Kidney (tissue), 13 donors: ENCODE measurements at regions not wholly inside any gene's neighbourhood (a gene's known extent, or its start where the extent isn't known, plus 50 kb on each side); places are given as distances from the start of the nearest gene placed in this dataset.

ENCODE experiments used
- DNase-seq, 5 donors: peaks; one replicate each; pipeline ENCODE4 v3.0.0-alpha.2; 2013 to 2020
- FAIRE-seq: peaks from 2 replicates; lab custom pipeline; 2012; peaks lifted over from hg19 to GRCh38; lab: Jason Lieb, UNC
- H3K27ac ChIP-seq, 2 donors: one replicate each; pipeline ENCODE4 v1.7.0; 2013; ENCODE audit warnings: low read depth in 2 of 2, low read length in 2 of 2, inconsistent platforms in 1 of 2
- H3K27me3 ChIP-seq: one replicate; pipeline ENCODE4 v1.7.1; 2013; ENCODE audit warnings: low read length, inconsistent platforms; ENCODE audit not compliant: control insufficient read depth, insufficient read depth
- H3K36me3 ChIP-seq, 3 donors: one replicate each; pipeline versions ENCODE4 v1.7.0 to v1.7.1; 2013; ENCODE audit warnings: low read length in 3 of 3, control low read depth in 1 of 3, inconsistent platforms in 1 of 3; ENCODE audit not compliant: insufficient read depth in 3 of 3, control insufficient read depth in 2 of 3
- H3K4me1 ChIP-seq, 3 donors: one replicate each; pipeline versions ENCODE4 v1.7.0 to v1.7.1; 2013; ENCODE audit warnings: low read length in 3 of 3, inconsistent platforms in 1 of 3, low read depth in 1 of 3; ENCODE audit not compliant: control insufficient read depth in 2 of 3, insufficient read depth in 2 of 3
- H3K4me3 ChIP-seq, 3 donors: one replicate each; pipeline versions ENCODE4 v1.7.0 to v1.8.1; 2013; ENCODE audit warnings: low read length in 3 of 3, control low read depth in 1 of 3, inconsistent platforms in 1 of 3
- H3K9ac ChIP-seq, 3 donors: one replicate each; pipeline versions ENCODE4 v1.7.0 to v1.7.1; 2013; ENCODE audit warnings: low read length in 3 of 3, control low read depth in 1 of 3, inconsistent platforms in 1 of 3
- H3K9me3 ChIP-seq, 3 donors: one replicate each; pipeline versions ENCODE4 v1.7.0 to v1.7.1; 2013; ENCODE audit warnings: low read length in 3 of 3, control low read depth in 1 of 3, inconsistent platforms in 1 of 3; ENCODE audit not compliant: control insufficient read depth in 2 of 3, insufficient read depth in 1 of 3
- CTCF ChIP-seq: IDR thresholded peaks from 3 replicates; pipeline ENCODE4 v1.5.1; 2012; ENCODE audit warnings: mild to moderate bottlenecking, moderate library complexity, borderline replicate concordance; ENCODE audit not compliant: insufficient read depth; ENCODE audit errors: extremely low read depth
- intact Hi-C: fragments of 100-400 bp; cut with DNase I; formaldehyde crosslinking; loops from one replicate; pipeline ENCODE4 v1.11.1; 2022
- donor health status: control.
- donor health status: control.
- donor health status: control.
- donor health status: control.
- donor health status: control.
- donor health status: DM: yes; HTN: yes; CAD: no.
- donor health status: Normal renal cell carcinoma (clear cell type).

DNA sequence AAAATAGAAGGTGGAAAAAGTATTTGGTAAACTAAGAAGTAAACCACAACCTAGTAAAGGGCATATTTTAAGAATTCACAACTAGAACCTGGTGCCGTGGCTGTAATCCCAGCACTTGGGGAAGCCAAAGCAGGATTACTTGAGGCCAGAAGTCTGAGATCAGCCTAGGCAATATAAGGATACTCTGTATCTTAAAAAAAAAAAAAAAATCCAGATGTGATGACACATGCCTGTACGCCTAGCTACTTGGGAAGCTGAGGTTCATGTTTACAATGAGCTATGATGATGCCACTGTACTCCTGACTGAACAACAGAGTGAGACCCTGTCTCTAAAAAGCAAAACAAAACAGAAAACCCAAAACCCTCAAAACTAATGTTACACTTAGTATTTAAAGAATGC lies 156.5 kb upstream of the XIST start:
- FAIRE-seq = no peak
- TF ChIP-seq CTCF = no peak

GRCh38 chrX:73992019-73992418 lies 139.5 kb upstream of the XIST start:
- Histone ChIP-seq H3K9ac (no peak overlapping the region), H3K4me3 (no peak overlapping the region), H3K36me3 (peaks cover 0 to 6% (median 0%) of the 10 kb centered on the region in 3 donors), H3K27ac (no peak overlapping the region), H3K27me3 (no peaks in the 10 kb centered on the region), H3K4me1 (no peaks in the 10 kb centered on the region), H3K9me3 (no peaks in the 10 kb centered on the region)
- DNase-seq (no peak), FAIRE-seq (no peak)
- no peak for TF ChIP-seq CTCF
- intact Hi-C loops = no loop called here

More for the DNA sequence above, 156.5 kb upstream of the XIST start:
- Histone ChIP-seq H3K27ac (no peak overlapping the region), H3K4me1 (no peaks in the 10 kb centered on the region), H3K4me3 (no peak overlapping the region), H3K9me3 (no peaks in the 10 kb centered on the region), H3K36me3 (no peaks in the 10 kb centered on the region), H3K27me3 (no peaks in the 10 kb centered on the region), H3K9ac (no peak overlapping the region)
- DNase-seq = no peak
- intact Hi-C loops = no loop called here

- no peak overlapping the region for H3K9ac ChIP-seq
- no peaks in the 10 kb centered on the region for H3K4me1 ChIP-seq
- H3K27ac ChIP-seq = no peak overlapping the region
- DNase-seq = no peak
- no peak overlapping the region for H3K4me3 ChIP-seq
- no peaks in the 10 kb centered on the region for H3K27me3 ChIP-seq
- TF ChIP-seq CTCF = no peak
- H3K36me3 ChIP-seq = no peaks in the 10 kb centered on the region
- no peak for FAIRE-seq
- no peaks in the 10 kb centered on the region for H3K9me3 ChIP-seq
- intact Hi-C loops = no loop called here
Observed at GRCh38 chrX:73987166-73987565, 134.7 kb upstream of the XIST start.

GRCh38 chrX:73979551-73980131 lies 127.1 kb upstream of the XIST start:
- FAIRE-seq (no peak), DNase-seq (no peak)
- Histone ChIP-seq H3K9me3 (no peaks in the 10 kb centered on the region), H3K27ac (no peak overlapping the region), H3K4me1 (no peaks in the 10 kb centered on the region), H3K4me3 (no peak overlapping the region), H3K9ac (no peak overlapping the region), H3K27me3 (no peaks in the 10 kb centered on the region), H3K36me3 (no peaks in the 10 kb centered on the region)
- no peak for TF ChIP-seq CTCF
- intact Hi-C loops = no loop called here
